Stimulated activated CD4-positive, alpha-beta T cell treated with anti-CD3 and anti-CD28 coated beads, Interleukin-2, amount 100 ng/mL, for 24 hours (primary cell): ENCODE measurements at regions not wholly inside any gene's neighbourhood (a gene's known extent, or its start where the extent isn't known, plus 50 kb on each side); places are given as distances from the start of the nearest gene placed in this dataset.

ENCODE experiments used
- DNase-seq, 2 donors: peaks; one replicate each; pipeline ENCODE4 v3.0.0-alpha.2; 2020

- no peak for DNase-seq
These were observed 98.2 kb upstream of the NEBL start for GRCh38 chr10:20995123-20995987.

DNA sequence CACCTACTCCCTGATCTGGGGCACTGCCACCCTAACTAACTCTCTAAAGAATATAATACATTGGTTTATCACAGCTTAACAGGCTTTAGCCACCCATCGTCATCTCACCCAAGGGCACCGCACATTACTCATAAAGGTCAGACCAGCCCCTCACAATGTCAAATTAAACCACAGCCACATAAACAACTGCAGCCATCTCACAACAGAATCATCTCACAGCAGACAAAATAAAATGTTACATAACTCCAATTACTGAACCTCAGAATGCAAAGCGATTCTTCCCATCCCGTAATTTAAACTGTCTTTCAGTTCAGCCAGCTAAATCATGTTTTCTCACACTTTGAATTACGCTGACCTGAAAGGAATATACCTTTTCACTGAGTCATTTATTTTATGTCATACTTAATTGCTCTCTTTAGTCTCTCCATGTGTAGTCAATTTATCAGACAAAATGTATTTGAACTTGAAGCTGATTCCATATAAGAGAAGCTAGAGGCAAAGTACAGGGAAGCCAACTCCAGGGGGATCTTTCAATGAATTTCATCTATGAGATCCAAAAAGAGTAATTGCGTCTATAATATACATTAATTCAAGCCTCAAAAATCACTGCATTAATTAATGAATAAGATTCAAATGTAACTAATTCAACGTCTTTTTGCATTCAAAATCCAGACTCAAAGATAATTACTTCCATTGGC, 96.9 kb upstream of the NEBL start:
- DNase-seq, result no peak

GRCh38 chr10:20993389-20993788, 96.3 kb upstream of the NEBL start:
- DNase-seq, result no peak

- no peak for DNase-seq
These were observed 94.4 kb upstream of the NEBL start for GRCh38 chr10:20991526-20991925.

DNA sequence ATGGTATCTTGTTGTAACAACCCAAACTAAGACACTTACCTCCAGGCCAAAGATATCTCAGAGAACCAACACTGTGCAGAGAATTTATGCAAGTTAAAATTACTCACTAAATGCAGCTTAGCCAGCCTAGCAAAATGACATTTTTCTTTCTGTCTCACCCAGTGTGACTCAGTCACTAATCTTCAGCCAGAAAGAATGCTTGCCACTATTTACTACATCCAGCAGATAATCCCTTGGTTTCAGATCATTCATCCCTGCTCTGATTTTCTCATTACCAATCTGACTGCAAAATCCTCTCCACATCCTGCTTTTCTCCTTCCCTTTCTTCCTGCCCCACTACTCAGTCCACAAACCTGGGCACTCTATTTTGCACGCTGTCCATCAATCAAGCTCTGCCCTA, 93.5 kb upstream of the NEBL start:
- no peak for DNase-seq

DNA sequence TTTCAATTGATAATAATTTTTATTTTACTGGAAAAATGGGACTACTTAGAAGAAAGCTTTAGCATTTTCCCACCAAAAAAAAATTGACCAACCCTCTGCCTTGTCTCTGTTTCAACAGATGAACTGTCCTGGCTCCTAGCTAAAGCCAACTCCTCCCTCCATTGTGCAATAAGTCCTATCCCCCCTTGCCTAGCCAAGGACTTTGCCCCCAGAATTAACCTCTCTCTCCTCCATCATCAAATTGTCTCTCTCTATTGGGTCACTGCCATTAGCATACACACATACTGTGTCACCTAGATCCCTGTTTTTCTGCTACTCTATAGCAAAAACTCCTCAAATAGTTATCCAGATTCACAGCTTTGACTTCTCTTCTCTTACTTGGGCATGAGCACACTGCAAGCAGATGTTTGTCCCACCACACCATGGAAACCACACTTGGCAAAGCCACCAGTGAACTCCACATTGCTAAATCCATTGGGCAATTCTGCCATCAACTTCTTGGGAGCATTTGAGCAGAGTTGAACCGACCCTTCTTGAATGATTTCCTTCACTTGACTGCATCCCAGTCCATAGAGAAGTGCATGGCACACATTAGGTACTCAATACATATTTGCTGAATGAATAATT, 91.4 kb upstream of the NEBL start:
- no peak for DNase-seq

GRCh38 chr10:20986049-20986448, 88.9 kb upstream of the NEBL start:
- DNase-seq, result no peak

DNA sequence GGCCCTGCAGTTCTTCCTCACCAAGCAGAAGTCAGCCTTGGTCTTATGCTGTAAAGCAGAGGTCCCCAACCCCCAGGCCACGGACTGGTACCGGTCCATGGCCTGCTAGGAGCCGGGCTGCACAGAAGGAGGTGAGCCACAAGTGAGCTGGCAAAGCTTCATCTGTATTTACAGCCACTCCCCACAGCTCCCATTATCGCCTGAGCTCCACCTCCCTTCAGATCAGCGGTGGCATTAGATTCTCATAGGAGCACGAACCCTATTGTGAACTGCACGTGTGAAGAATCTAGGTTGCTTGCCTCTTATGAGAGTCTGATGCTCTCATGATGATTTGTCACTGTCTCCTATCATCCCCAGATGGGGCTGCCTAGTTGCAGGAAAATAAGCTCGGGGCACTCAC, 87.6 kb upstream of the NEBL start:
- DNase-seq, result no peak

DNA sequence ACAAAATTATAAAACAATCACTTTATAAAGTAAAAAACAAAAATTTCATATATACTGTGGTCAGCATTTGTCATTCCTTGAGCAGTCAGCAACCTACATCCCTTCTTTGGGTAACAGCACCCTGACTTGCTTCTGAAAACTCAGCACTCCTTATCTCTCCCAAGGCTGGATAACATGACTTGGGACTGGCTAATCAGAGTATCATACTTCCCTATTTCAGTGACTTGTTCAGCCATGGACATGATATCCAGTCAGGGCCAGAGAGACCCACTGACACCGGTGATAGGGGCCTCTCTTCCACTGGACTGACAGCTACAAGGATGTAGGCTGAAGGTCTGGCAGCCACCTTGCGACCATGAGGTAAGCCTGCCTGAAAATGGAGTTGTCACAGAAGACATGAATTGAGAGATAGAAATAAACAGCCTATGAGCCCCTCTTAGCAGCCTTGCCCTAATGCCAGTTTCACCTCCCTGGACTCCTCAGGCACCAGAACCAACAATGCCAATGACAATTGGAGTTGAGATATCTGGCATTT, 84.4 kb upstream of the NEBL start:
- no peak for DNase-seq

- DNase-seq, result no peak
These were observed 81.5 kb upstream of the NEBL start for GRCh38 chr10:20978617-20979016.

GRCh38 chr10:20977300-20977699, 80.2 kb upstream of the NEBL start:
- no peak for DNase-seq

DNA sequence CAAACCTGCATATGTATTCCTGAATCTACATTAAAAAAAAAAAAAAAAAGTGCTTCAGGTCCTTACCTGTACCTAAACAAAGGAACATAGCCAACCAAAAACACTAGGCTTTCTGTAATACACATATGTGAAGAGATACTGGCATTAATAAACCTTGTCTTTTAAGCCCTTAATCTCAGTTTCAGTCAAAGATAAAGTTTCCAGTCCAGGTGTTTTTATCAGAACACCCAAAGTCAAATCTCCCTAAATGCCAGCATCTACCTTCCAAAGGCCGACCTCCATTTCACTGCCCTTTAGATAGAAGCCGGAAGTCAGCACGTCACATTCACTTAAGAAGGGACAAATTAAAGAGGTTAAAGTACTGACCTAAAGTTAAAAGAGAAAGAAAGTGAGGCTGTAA, 79.8 kb upstream of the NEBL start:
- DNase-seq, result no peak

DNA sequence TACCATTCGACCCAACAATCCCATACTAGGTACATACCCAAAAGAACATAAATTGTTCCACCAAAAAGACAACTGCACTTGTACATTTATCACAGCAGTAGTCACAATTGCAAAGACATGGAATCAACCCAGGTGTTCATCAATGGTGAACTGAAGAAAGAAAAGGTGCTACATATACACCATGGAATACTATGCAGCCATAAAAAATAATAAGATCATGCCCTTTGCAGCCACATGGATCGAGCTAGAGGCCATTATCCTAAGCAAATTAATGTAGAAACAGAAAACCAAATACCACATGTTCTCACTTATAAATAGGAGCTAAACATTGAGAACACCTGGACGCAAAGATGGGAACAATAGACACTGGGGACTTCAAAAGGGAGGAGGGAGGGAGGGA, 79.3 kb upstream of the NEBL start:
- DNase-seq, result no peak

GRCh38 chr10:20975236-20975635, 78.1 kb upstream of the NEBL start:
- no peak for DNase-seq

DNA sequence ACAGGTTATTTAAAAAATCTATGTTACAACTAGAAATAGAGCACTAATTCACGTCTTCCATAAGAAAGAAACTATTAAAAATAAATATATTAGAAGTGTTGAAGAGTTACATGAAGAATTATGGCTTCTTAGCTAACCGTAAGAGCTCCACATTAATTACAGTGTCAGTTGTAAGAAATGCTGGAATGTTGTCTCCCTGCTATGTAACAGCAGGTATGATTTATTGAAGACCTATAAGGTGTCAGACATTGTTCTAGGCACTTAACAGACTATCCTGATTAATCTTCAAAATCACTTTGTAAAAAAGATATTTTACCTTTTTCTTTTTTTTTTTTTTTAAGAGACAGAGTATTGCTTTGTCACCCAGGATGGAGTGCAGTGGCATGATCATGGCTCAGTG, 75.8 kb upstream of the NEBL start:
- DNase-seq, result no peak

- DNase-seq, result no peak
These were observed 74.8 kb upstream of the NEBL start for GRCh38 chr10:20971901-20972300.

DNA sequence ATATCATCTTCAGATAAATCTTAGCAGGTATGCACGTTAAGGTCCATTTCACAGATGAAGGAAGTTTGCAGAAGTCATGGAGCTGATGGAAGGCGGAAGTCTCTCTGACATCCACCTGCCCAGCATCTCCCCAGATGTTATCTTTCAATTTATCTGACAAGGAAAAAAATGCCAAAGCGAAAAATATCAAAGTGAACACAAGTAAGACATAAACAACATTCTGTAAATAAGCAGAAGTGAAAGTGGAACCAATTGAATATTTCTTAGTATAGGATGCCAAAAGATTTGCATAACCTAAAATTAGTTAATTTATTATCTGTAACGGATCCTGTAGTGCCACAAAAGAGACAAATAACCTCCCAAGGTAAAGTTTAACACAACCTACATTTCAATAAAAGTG, 73.6 kb upstream of the NEBL start:
- DNase-seq, result no peak

DNA sequence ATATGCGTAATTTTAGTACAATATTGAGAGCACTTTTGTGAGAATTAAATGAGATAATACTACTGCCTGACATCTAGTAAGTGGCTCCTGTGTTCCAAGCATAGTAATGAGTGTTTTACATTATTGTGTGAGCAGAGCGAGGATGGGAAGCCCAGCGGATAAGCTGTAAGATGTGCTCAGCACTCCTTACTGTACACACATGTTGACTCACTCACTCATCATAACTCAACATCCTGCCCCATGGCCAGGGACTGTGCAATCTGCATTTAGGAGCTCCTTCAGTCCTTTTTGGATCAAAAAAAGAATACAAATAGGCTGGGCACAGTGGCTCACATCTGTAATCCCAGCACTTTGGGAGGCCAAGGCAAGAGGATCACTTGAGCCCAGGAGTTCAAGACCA, 72.9 kb upstream of the NEBL start:
- DNase-seq, result no peak

- DNase-seq, result no peak
These were observed 69.3 kb upstream of the NEBL start for GRCh38 chr10:20966426-20966825.

DNA sequence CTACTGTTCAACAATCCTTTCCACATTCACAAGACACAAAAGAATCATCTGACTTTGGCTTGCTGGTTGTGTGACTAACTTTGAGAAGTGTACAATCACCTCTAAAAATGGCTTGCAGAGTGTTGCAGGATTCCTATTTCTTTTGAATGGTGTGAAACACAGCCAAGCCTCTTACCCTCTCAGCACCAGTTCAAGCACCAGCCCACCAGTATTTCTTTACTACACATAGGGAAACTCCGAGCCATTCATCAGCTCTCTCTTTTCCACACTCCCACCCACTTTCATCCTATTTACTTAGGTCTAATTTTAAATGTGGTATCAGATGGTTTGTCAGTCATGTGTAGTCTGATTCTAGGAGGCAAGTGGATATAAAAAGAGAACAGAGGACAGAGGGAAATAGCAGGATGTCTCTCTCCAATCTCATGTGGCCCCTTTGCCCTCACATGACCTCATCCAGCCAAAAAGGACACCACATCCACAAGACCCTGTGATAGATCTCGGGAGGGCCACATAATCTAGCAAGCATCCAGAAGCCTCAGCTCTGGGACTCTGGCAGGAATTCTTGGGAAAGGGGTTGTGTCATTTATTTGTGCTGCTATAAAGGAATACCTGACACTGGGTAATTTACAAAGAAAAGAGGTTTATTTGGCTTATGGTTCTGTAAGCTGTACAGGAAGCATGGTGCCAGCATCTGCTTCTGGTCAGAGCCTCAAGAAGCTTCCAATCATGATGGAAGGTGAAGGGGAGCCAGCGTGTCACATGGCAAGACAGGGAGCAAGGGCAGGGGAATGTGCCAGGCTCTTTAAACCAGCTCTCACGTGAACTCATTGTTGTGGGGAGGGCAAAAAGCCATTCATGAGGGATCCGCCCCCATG, 66.8 kb upstream of the NEBL start:
- DNase-seq, result no peak

DNA sequence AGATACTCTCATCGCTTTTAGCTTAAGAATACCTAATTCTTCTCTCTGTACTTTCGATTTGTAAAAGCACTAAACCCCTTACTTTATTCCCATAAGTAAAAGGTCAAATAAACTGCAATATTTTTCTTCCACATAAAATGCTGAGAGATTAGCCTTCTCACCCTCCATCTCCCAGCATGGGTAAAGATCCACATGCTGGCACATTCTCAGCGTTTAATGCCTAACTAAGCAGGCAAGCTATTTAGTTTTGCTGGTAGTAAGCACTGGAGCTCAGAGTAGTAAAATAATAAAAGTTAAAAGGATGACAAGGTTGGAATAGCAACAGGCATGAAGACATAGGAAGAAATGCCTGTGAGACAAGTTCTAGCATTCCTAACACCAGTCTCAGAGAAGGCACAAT, 65.9 kb upstream of the NEBL start:
- no peak for DNase-seq

- DNase-seq, result no peak
These were observed 65.1 kb upstream of the NEBL start for GRCh38 chr10:20962165-20962564.

- DNase-seq, result no peak
These were observed 62.1 kb upstream of the NEBL start for GRCh38 chr10:20959242-20959641.
